ENCODE measurements at regions not wholly inside any gene's neighbourhood (a gene's known extent, or its start where the extent isn't known, plus 50 kb on each side); places are given as distances from the start of the nearest gene placed in this dataset.

DNA sequence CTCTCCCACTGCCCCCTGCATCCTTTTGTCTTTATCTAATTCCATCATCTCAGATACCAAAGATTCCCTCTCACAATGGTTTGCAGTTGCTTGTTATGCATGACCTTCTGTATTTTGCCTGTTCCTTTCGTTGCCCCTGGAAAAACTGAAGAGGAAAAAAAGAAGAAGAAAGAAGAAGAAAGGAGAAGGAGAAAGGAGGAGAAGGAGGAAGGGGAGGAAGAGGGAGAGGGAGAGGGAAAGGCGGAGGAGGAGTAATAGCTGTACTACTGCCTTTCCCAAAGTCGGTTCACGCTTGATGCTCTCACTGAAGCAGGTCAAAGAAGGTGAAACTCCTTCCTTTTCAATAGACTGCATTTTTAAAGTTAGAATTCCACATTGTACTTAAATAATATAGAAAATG, 513.8 kb downstream of the PTPRC start:
- Histone ChIP-seq H3K4me1 (no peaks in the 10 kb centered on the region), H3K27ac (no peak overlapping the region), H3K4me3 (no peak overlapping the region), H3K27me3 (no peaks in the 10 kb centered on the region), H3K9me3 (replicated peaks) (no peaks in the 10 kb centered on the region), H3K36me3 (no peaks in the 10 kb centered on the region)
- no peak for DNase-seq

DNA sequence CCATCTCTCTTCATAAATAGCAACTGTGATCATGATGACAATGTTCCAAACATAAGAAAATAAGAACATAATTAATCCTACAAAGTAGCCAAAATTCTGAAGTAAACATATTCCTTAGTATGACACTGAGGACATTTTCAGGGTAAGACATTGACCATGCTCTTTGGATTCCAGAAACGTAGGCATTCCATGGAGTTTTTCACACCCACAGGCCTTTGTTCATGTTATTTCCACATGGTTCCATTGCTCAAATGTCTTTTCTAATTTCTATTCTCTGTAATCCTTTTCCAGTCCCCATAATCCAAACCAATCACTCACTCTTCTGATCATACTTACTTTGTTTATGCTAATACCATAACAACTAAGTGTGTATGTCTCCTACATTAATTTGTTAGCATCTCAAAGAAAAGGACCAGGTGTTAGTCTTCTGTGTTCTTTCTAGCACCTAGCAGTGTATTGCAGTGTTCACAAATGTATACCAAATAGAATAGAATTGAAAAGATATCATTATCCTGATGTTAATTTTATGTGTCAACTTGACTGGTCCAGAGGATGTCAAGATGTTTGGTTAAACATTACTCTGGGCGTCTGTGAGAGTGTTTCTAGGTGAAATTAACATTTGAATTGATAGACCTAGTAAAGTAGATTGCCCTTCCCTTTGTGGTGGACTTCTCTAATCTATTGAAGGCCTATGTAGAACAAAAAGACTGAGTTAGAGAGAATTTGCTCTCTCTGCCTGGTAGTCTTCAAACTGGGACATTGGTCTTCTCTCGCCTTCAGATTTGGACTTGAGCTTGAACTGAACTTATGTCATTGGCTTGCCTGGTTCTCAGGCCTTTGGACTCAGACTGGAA, 516.6 kb downstream of the PTPRC start:
- H3K27me3 ChIP-seq: no peaks in the 10 kb centered on the region
- no peak overlapping the region for H3K27ac ChIP-seq
- no peaks in the 10 kb centered on the region for H3K9me3 ChIP-seq (replicated peaks)
- no peaks in the 10 kb centered on the region for H3K36me3 ChIP-seq
- H3K4me3 ChIP-seq: no peak overlapping the region
- no peaks in the 10 kb centered on the region for H3K4me1 ChIP-seq
- DNase-seq: no peak

DNA sequence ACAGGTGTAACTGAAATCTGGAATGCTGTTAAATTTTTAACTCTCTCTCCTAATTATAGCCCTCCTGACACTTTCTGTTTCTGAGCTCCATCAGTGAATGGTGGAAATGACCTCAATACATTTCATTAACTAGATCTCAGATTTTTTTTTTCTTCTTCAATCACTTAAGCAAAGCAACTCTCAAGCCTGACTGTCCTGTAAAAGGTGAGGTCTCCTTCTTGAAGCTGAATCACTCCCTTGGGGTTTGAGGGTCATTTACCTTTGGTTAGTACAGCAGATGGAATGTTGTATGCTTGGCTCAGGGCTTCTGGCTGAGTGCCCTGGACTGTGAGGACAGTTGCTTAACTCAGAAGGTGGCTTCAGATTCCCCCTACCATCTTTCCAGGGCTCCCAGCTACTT, 518.7 kb downstream of the PTPRC start:
- Histone ChIP-seq H3K27me3 (no peaks in the 10 kb centered on the region), H3K4me1 (no peaks in the 10 kb centered on the region), H3K36me3 (no peaks in the 10 kb centered on the region), H3K9me3 (replicated peaks) (no peaks in the 10 kb centered on the region), H3K4me3 (no peak overlapping the region), H3K27ac (no peak overlapping the region)
- no peak for DNase-seq

DNA sequence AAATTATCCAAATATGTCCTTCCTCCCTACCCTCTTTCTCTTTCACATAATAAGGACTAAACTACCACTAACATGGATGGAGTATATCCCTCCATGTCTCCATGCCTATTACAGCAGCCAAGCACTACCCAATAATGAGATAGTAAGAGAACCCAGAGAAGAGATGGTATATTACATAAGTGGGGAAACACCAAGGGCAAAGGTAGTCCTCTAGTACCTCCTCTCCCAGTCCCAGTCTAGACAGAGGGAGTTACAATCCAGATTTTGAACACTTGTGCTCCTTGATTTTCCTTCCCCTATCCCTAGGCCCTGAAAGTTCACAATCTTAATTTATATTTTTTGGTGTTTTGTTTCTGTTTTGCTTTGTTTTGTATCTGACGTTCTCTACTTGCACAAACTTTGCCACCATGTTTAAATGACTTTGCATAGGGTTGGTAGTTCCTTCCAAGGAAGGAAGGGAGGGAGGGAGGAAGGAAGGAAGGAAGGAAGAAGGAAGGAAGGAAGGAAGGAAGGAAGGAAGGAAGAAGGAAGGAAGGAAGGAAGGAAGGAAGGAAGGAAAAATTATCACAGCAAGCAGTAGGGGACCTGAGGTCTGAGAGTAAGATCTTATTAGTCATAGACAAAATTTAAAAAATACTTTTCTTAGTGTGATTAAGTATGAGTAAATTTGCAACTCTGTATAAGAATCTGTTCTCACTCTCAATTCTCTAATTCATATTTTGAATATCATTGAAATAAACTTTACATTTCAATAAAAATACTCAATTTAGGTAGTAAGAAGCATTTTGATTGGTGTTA, 521.9 kb downstream of the PTPRC start:
- Histone ChIP-seq H3K27ac (no peak overlapping the region), H3K4me3 (no peak overlapping the region), H3K4me1 (no peaks in the 10 kb centered on the region), H3K36me3 (no peaks in the 10 kb centered on the region), H3K27me3 (no peaks in the 10 kb centered on the region), H3K9me3 (replicated peaks) (no peaks in the 10 kb centered on the region)
- no peak for DNase-seq

DNA sequence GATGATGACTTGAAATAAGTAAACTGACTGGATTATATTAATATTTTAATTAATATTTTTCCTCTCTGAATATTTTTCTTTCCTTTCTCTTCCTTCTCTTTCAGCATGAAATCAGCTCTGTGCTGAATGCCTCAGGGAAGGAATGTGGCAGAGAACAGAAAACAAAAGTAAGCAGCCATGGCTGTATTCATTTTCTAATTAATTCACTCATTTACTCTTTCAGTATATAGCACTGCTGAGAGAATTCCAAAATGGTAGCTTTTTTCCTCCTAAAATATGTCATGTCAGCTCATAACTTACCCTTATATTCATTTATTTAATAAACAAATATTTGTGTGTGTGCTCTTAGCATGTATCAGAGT, 522.5 kb downstream of the PTPRC start:
- Histone ChIP-seq H3K36me3 (no peaks in the 10 kb centered on the region), H3K4me1 (no peaks in the 10 kb centered on the region), H3K27ac (no peak overlapping the region), H3K27me3 (no peaks in the 10 kb centered on the region), H3K4me3 (no peak overlapping the region), H3K9me3 (replicated peaks) (no peaks in the 10 kb centered on the region)
- no peak for DNase-seq

DNA sequence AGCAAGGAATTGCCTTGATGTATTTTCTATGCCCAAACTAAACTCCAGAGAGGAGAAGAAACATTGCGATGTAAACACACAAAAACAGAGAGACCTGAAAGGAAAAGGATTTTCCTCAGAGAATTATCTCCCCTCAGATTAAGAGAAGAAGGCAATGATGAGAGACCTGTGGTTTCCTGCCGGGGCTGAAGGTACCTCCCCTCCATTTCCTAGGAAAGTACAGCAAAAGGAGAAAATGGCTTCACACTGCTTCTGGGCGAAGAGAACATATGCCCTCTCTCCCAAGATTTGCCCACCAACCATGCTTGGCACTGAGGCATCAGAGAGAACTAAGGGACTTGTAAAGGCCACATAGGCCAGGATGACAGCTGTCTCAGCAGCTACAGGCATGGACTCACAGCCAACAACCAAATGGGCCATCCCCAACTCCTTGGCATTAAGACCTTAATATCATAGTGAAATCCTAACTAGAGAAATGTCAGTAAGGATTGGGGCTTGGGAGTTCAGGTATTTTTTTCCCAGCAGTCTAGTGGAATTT, 523.0 kb downstream of the PTPRC start:
- H3K27ac ChIP-seq: no peak overlapping the region
- no peaks in the 10 kb centered on the region for H3K36me3 ChIP-seq
- H3K9me3 ChIP-seq (replicated peaks): no peaks in the 10 kb centered on the region
- DNase-seq: no peak
- no peaks in the 10 kb centered on the region for H3K4me1 ChIP-seq
- H3K27me3 ChIP-seq: no peaks in the 10 kb centered on the region
- H3K4me3 ChIP-seq: no peak overlapping the region

DNA sequence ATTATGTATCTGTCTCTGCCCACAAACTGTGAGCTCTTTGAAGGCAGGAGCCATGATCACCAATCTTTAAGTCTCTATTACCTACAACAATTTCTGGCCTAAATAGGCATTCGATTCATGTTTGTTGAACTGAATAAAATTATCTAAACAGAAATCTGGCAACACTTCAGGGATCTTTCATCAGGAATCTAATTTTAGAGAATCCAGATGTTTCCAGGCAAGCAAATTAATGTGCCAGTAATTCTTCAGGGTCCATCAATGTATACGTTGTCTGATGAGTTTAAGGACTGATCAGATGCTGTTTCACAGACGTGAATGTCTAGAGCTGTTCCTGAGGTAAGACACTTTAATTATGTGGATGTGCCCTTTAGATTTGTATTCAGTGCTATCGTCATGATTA, 524.4 kb downstream of the PTPRC start:
- H3K9me3 ChIP-seq (replicated peaks): no peaks in the 10 kb centered on the region
- no peaks in the 10 kb centered on the region for H3K4me1 ChIP-seq
- no peak overlapping the region for H3K27ac ChIP-seq

DNA sequence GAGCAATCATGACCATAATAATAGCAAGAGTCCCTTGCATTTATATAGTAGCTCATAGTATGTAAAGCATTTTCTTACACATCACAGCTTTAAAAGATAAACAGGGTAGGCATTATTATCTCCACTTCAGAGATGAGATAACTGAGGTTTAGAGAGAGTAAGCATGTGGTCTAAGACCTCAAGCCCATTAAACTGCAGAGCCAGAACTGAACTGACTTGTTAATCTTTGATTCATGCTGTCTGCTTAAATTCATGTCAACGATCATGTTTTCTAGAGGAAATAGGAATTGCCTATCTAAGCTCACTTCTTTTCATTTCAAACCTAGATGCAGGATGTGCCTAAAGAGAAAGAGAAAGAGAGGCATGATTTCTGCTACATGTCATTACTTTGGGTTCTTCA, 524.8 kb downstream of the PTPRC start:
- H3K9me3 ChIP-seq (replicated peaks): no peaks in the 10 kb centered on the region
- DNase-seq: no peak
- H3K4me1 ChIP-seq: no peaks in the 10 kb centered on the region
- no peaks in the 10 kb centered on the region for H3K36me3 ChIP-seq
- no peaks in the 10 kb centered on the region for H3K27me3 ChIP-seq
- no peak overlapping the region for H3K4me3 ChIP-seq
- H3K27ac ChIP-seq: no peak overlapping the region

More for the DNA sequence above, 524.4 kb downstream of the PTPRC start:
- Histone ChIP-seq H3K4me3 (no peak overlapping the region), H3K27me3 (no peaks in the 10 kb centered on the region), H3K36me3 (no peaks in the 10 kb centered on the region)
- DNase-seq: no peak

DNA sequence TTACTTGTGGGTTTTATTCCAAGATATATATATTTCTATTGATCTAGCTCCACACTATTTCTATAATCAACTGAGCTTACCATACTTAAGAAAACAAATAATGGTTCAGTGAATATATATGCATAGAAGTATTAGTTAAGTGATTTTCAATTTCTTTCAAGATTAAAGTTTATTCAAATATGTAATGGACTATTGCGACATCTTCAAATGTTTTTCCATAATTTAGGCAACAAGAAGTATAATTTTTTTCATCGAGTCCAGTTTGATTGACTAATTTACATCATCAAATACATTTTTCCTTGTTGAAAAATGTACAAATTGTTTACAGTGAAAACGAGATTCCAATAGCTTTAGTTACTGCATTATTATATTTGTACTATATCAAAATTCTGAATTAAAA, 528.6 kb downstream of the PTPRC start:
- no peaks in the 10 kb centered on the region for H3K27me3 ChIP-seq
- H3K27ac ChIP-seq: no peak overlapping the region
- no peak overlapping the region for H3K4me3 ChIP-seq
- no peak for DNase-seq
- no peaks in the 10 kb centered on the region for H3K9me3 ChIP-seq (replicated peaks)
- H3K4me1 ChIP-seq: no peaks in the 10 kb centered on the region
- no peaks in the 10 kb centered on the region for H3K36me3 ChIP-seq

DNA sequence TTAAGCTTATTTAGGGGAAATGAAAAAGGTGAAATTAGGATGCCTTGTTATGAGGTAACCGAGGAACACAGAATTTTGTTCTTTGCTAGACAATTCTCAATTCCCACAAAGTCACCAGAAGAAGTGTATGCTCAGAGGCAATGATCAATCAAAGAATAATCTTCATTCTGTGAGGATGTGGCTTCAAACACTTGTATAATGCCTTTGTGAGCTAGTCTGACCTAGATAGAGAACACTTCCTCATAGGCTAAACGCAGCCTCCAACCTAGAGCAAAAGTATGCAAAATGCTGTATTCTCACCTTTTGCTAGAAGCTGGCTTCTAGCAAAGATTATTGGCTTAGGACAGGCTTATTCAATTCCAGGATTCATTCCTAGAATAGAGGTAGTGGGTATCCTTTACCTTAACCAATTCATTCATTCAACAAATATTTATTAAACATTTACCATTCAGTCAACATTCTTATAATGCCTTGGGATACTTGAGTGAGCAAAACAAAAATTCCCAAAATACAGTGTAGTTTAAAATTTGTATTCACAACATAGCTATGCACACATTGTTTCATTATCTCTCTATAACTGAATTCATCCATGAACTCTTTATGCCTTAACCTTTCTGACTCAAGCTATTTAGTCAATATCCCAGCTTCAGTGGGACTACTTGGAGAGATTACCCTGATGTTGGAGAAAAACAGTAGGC, 530.2 kb downstream of the PTPRC start:
- Histone ChIP-seq H3K36me3 (no peaks in the 10 kb centered on the region), H3K9me3 (replicated peaks) (no peaks in the 10 kb centered on the region), H3K4me1 (no peaks in the 10 kb centered on the region), H3K27ac (no peak overlapping the region), H3K4me3 (no peak overlapping the region), H3K27me3 (no peaks in the 10 kb centered on the region)
- DNase-seq: no peak

DNA sequence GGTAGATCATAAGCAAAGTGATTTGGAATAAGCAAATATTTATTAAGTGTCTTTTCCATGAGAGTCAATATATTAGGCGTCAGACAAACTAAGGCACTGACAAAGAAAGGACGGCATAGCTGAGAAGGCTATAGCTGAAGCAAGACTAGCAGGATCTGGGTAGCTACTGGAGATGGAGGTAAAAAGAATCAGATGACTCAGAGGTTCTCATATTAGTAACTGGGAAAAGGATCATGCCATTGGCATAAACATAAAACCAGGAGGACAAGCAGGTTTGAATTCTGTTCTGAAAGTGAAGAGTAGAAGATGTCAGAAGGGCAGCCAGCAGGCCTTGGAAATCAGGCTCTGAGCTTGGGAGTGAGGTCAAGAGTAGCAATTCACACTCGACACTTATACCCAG, 531.9 kb downstream of the PTPRC start:
- no peaks in the 10 kb centered on the region for H3K27me3 ChIP-seq
- H3K36me3 ChIP-seq: no peaks in the 10 kb centered on the region
- no peak overlapping the region for H3K27ac ChIP-seq
- DNase-seq: no peak
- no peaks in the 10 kb centered on the region for H3K9me3 ChIP-seq (replicated peaks)
- no peak overlapping the region for H3K4me3 ChIP-seq
- H3K4me1 ChIP-seq: no peaks in the 10 kb centered on the region

DNA sequence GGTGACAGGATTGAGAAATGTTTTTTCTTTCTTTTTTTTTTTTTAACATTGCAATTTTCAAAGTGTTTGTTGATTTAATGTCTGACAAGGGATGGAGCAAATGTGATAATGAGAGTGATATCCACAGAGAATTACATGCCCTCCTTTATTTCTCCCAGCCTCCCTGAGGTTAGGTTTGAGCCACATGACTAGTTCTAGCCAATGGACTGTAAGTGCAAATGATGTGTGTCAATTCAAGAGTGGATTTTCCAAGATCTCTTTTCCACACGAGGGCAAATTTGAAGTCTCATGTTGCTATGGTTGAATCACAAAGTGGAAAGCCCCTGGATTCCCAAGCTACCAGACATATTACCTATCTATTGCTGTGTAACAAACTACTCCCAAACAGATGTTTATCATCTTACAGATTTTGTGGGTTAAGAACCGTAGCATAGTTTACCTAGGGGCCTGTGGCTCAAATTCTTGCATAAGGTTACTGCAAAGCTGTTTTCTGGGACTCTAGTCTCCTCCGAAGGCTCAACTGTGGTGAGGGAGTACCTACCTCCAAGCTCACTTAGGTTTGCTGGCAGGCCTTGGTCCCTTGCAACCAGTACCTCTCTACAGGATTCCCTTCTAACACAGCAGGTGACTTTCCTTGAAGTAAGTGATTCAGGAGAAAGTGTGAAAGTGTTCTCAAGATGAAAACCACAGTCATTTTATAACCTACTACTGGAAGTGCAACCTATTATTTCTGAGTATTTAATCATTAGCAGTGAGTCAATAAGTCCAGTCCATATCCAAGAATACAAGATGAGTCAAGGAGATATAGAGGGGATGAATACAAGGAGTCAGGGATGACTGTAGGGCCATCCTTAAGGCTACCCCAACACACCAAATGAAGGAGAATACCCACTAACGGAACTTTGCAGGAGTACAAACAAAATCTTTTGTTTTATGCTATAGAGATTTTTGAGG, 533.6 kb downstream of the PTPRC start:
- Histone ChIP-seq H3K9me3 (replicated peaks) (no peaks in the 10 kb centered on the region), H3K4me3 (no peak overlapping the region), H3K27ac (no peak overlapping the region), H3K27me3 (no peaks in the 10 kb centered on the region), H3K4me1 (no peaks in the 10 kb centered on the region), H3K36me3 (no peaks in the 10 kb centered on the region)
- DNase-seq: no peak

DNA sequence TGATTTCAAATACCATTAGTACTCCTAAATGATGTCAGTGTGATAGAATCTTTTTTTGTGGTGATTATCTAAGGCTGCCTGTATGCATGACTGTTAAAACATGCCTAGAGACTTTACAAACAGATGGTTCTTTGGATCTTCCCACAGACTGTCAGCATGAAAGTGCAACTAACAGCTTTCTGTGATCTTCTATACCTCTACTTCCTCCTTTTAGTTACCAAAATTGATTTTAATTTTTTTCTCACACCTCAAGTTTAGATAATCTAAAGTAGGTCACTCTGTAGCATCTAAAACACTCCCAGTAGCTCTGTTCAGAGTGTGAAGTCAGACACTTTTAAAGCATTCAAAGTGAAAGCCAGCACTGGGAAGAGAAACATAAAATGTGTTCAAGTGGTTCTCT, 534.5 kb downstream of the PTPRC start:
- Histone ChIP-seq H3K27ac (no peak overlapping the region), H3K27me3 (no peaks in the 10 kb centered on the region), H3K9me3 (replicated peaks) (no peaks in the 10 kb centered on the region), H3K4me1 (no peaks in the 10 kb centered on the region), H3K36me3 (no peaks in the 10 kb centered on the region), H3K4me3 (no peak overlapping the region)
- no peak for DNase-seq

DNA sequence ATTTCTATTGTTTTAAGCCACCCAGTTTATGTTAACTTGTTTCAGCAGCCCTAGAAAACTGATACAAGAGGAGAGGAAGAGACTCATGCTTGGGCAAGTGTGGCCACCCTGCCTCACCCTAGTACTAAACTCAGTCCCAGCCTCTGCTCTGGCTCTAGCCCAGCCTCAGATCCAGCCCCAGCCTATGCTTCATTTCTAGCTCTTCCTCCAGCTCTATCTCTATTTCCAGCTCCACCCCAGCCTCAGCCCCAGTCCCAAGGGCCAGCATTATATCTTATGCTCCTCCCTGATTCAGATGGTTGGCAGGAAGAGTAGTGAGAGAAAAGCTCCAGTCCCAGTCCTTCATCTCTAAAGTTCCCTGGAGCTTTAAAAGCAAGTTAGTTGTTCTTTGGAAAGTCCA, 535.5 kb downstream of the PTPRC start:
- no peak for DNase-seq
- Histone ChIP-seq H3K36me3 (no peaks in the 10 kb centered on the region), H3K27ac (no peak overlapping the region), H3K27me3 (no peaks in the 10 kb centered on the region), H3K9me3 (replicated peaks) (no peaks in the 10 kb centered on the region), H3K4me3 (no peak overlapping the region), H3K4me1 (no peaks in the 10 kb centered on the region)

Measured in SJCRH30 (cell line).